Tibial nerve (tissue), 4 donors: ENCODE measurements at regions not wholly inside any gene's neighbourhood (a gene's known extent, or its start where the extent isn't known, plus 50 kb on each side); places are given as distances from the start of the nearest gene placed in this dataset.

Experiments
- EP300 ChIP-seq, 2 donors: sonication (generic); formaldehyde crosslinking; IDR thresholded peaks; one replicate each; pipeline ENCODE4 v1.6.1; 2017; ENCODE audit warnings: antibody characterized with exemption in 2 of 2, mild to moderate bottlenecking in 1 of 2
- POLR2A ChIP-seq, 2 donors: fragments of 450-650 bp; IDR thresholded peaks; one replicate each; pipeline ENCODE4 v1.6.1; 2017; ENCODE audit warnings: antibody characterized with exemption in 2 of 2, mild to moderate bottlenecking in 2 of 2, moderate library complexity in 2 of 2
- TF ChIP-seq, protein P1 (sequence below), 5 experiments: fragments of 200-600 bp in 3 of 5; fragments of 450-650 bp in 2 of 5; sonication (generic) in 3 of 5; IDR thresholded peaks; one replicate each; pipeline ENCODE4 v1.5.1; 2016 to 2019; ENCODE audit warnings: antibody characterized with exemption in 5 of 5, mild to moderate bottlenecking in 3 of 5, moderate library complexity in 2 of 5

DNA sequence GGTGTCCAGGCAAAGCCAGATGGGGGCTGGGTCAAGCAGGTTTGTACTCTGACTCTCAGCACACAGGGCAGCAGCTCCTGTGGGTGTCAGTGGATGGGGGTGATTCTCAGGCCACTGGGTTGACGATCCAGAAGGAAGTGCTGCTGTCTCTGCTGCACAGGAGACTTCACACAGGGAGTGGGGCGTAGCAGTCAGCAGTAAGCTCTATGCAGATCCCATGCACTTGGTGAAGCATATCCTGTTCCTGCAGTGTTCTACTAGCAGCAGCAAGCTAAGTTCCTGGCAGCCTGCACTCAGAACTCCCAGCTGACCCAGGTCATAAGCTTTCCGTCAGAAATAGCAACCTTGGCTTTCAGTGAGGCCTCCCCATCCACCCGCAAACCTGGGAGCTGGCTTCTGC lies 117.6 kb upstream of the NDST3 start:
- TF ChIP-seq, protein P1, sequence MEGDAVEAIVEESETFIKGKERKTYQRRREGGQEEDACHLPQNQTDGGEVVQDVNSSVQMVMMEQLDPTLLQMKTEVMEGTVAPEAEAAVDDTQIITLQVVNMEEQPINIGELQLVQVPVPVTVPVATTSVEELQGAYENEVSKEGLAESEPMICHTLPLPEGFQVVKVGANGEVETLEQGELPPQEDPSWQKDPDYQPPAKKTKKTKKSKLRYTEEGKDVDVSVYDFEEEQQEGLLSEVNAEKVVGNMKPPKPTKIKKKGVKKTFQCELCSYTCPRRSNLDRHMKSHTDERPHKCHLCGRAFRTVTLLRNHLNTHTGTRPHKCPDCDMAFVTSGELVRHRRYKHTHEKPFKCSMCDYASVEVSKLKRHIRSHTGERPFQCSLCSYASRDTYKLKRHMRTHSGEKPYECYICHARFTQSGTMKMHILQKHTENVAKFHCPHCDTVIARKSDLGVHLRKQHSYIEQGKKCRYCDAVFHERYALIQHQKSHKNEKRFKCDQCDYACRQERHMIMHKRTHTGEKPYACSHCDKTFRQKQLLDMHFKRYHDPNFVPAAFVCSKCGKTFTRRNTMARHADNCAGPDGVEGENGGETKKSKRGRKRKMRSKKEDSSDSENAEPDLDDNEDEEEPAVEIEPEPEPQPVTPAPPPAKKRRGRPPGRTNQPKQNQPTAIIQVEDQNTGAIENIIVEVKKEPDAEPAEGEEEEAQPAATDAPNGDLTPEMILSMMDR (IDR thresholded peaks at IDR 0.05): no peak
- TF ChIP-seq POLR2A (IDR thresholded peaks at IDR 0.05): no peak
- TF ChIP-seq EP300 (IDR thresholded peaks at IDR 0.05): no peak
